ENCODE measurements at regions not wholly inside any gene's neighbourhood (a gene's known extent, or its start where the extent isn't known, plus 50 kb on each side); places are given as distances from the start of the nearest gene placed in this dataset.

- H3K9me3 ChIP-seq (replicated peaks; ENCODE audit: control insufficient read depth, insufficient read depth, low read length), result no peaks in the 10 kb centered on the region
- no TSS peak for BruUV-seq (replicated peaks)
- SMC1A ChIA-PET (ENCODE audit: uncharacterized antibody, unreplicated experiment), result no interaction called here
- CTCF ChIA-PET, result no interaction called here
- in situ Hi-C loops (cut with MboI), result no loop called here
- POLR2A ChIA-PET, result no interaction called here
- 0% methylated on average over 3 of the region's 3 CpGs for WGBS (ENCODE audit: insufficient coverage, insufficient replicate concordance, low lambda C conversion rate, missing lambda C conversion rate)
- no peaks in the 10 kb centered on the region for H3K4me1 ChIP-seq (ENCODE audit: control insufficient read depth, insufficient read depth, low read length)
- H4K20me1 ChIP-seq (ENCODE audit: control insufficient read depth, insufficient read depth), result no peaks in the 10 kb centered on the region
- H3K36me3 ChIP-seq (ENCODE audit: control insufficient read depth in 2 of 2, insufficient read depth in 2 of 2, low read length in 1 of 2), result no peaks in the 10 kb centered on the region
- no peaks in the 10 kb centered on the region for H3K27me3 ChIP-seq (replicated peaks in 1 of 2; ENCODE audit: control insufficient read depth in 2 of 2, insufficient read depth in 2 of 2, low read length in 1 of 2)
- TF ChIP-seq RCOR1 (conservative IDR thresholded peaks at IDR 0.05; ENCODE audit: low read depth, low read length) (no peak), SUPT20H (IDR thresholded peaks at IDR 0.05; ENCODE audit: borderline replicate concordance, control insufficient read depth, low read depth, low read length) (no peak), GABPA (IDR thresholded peaks at IDR 0.05; ENCODE audit: low read depth) (no peak), SUZ12 (IDR thresholded peaks at IDR 0.05; ENCODE audit: unreplicated experiment) (no peak), NR2C1 (IDR thresholded peaks at IDR 0.05) (no peak), RELA (IDR thresholded peaks at IDR 0.05; ENCODE audit: borderline replicate concordance, partially characterized antibody) (no peak), ESRRA (IDR thresholded peaks at IDR 0.05; ENCODE audit: low read length) (no peak), MLLT1 (IDR thresholded peaks at IDR 0.05) (no peak)
- H3K27ac ChIP-seq (ENCODE audit: control insufficient read depth, insufficient read depth), result no peak overlapping the region
- no peak for ATAC-seq
- no peak for DNase-seq (ENCODE audit: low read depth, low spot score)
- no peaks in the 10 kb centered on the region for H3K79me2 ChIP-seq (ENCODE audit: control insufficient read depth, insufficient read depth, low read length)
- RAD21 ChIA-PET (ENCODE audit: unreplicated experiment), result no interaction called here
- intact Hi-C loops (cut with micrococcal nuclease; ENCODE audit: unreplicated experiment), result no loop called here
- no peak overlapping the region for H2AFZ ChIP-seq (ENCODE audit: control insufficient read depth, low read depth, low read length)
- H3K4me2 ChIP-seq (ENCODE audit: control insufficient read depth, insufficient read depth), result no peak overlapping the region
- no peak overlapping the region for H3K9ac ChIP-seq (ENCODE audit: control insufficient read depth, insufficient read depth, low read length)
- H3K4me3 ChIP-seq, result no peak overlapping the region
- FAIRE-seq, result no peak
Measured at GRCh38 chr18:27278131-27278530, 93.0 kb upstream of the CHST9 start.

- CTCF ChIA-PET, result no interaction called here
- no peak for FAIRE-seq
- SMC1A ChIA-PET (ENCODE audit: uncharacterized antibody, unreplicated experiment), result no interaction called here
- POLR2A ChIA-PET, result no interaction called here
- Histone ChIP-seq H4K20me1 (ENCODE audit: control insufficient read depth, insufficient read depth) (no peaks in the 10 kb centered on the region), H3K36me3 (ENCODE audit: control insufficient read depth in 2 of 2, insufficient read depth in 2 of 2, low read length in 1 of 2) (no peaks in the 10 kb centered on the region), H3K4me3 (no peak overlapping the region), H3K9ac (ENCODE audit: control insufficient read depth, insufficient read depth, low read length) (no peak overlapping the region), H3K4me2 (ENCODE audit: control insufficient read depth, insufficient read depth) (no peak overlapping the region), H3K27me3 (replicated peaks in 1 of 2; ENCODE audit: control insufficient read depth in 2 of 2, insufficient read depth in 2 of 2, low read length in 1 of 2) (no peaks in the 10 kb centered on the region), H3K4me1 (ENCODE audit: control insufficient read depth, insufficient read depth, low read length) (no peaks in the 10 kb centered on the region), H2AFZ (ENCODE audit: control insufficient read depth, low read depth, low read length) (no peak overlapping the region), H3K79me2 (ENCODE audit: control insufficient read depth, insufficient read depth, low read length) (no peaks in the 10 kb centered on the region), H3K27ac (ENCODE audit: control insufficient read depth, insufficient read depth) (no peak overlapping the region), H3K9me3 (replicated peaks; ENCODE audit: control insufficient read depth, insufficient read depth, low read length) (no peaks in the 10 kb centered on the region)
- WGBS (ENCODE audit: insufficient coverage, insufficient replicate concordance, low lambda C conversion rate, missing lambda C conversion rate), result 0% methylated on average over 3 of the region's 3 CpGs
- in situ Hi-C loops (cut with MboI), result no loop called here
- no TSS peak for BruUV-seq (replicated peaks)
- intact Hi-C loops (cut with micrococcal nuclease; ENCODE audit: unreplicated experiment), result no loop called here
- ATAC-seq, result no peak
- DNase-seq (ENCODE audit: low read depth, low spot score), result no peak
- RAD21 ChIA-PET (ENCODE audit: unreplicated experiment), result no interaction called here
- TF ChIP-seq JUNB (IDR thresholded peaks at IDR 0.05) (no peak), SPI1 (IDR thresholded peaks at IDR 0.05; ENCODE audit: borderline replicate concordance, insufficient read depth, low read depth, low read length) (no peak), MEF2B (IDR thresholded peaks at IDR 0.05; ENCODE audit: partially characterized antibody, poor library complexity, severe bottlenecking) (no peak), TCF12 (IDR thresholded peaks at IDR 0.05; ENCODE audit: low read depth, low read length) (no peak), NKRF (conservative IDR thresholded peaks at IDR 0.05) (no peak), CBFB (IDR thresholded peaks at IDR 0.05; ENCODE audit: low read depth) (no peak), USF2 (IDR thresholded peaks at IDR 0.05; ENCODE audit: borderline replicate concordance, low read depth, low read length) (no peak), MTA2 (IDR thresholded peaks at IDR 0.05; ENCODE audit: low read depth) (no peak), PAX5 (IDR thresholded peaks at IDR 0.05; ENCODE audit: borderline replicate concordance, low read depth, low read length) (no peak)
Measured at GRCh38 chr18:27277554-27277953, 92.4 kb upstream of the CHST9 start.

All from GM12878 (cell line).